ENCODE measurements at regions not wholly inside any gene's neighbourhood (a gene's known extent, or its start where the extent isn't known, plus 50 kb on each side); places are given as distances from the start of the nearest gene placed in this dataset.

DNA sequence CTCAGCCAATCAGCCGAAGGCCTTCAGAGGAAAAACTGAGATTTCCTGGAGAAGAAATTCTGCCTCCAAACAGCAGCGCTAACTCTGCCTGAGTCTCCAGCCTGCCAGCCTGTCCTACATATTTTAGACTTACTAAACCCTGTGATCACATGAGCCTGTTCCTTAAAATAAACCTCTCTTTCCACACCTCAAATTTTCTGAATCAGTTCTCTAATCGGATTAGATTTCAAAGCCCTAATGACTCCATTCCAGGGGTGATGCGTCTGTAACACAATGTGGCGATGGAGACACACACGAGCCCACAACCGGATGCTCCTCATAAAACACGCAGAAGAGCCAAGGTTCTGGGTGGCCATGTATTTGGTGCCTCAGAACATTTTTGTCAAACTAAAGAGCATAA, 1371.2 kb downstream of the BRD1 start:
- no peaks in the 10 kb centered on the region for H3K36me3 Mint-ChIP-seq
- no peak overlapping the region for H3K27ac Mint-ChIP-seq
- H3K4me1 Mint-ChIP-seq, result no peaks in the 10 kb centered on the region
- H3K4me1 ChIP-seq (ENCODE audit: insufficient read depth, low read length), result no peaks in the 10 kb centered on the region
- H3K4me3 Mint-ChIP-seq, result no peak overlapping the region
- H3K4me3 ChIP-seq (ENCODE audit: low read length), result no peak overlapping the region
- no peaks in the 10 kb centered on the region for H3K36me3 ChIP-seq (ENCODE audit: insufficient read depth, low read length)
- peaks cover 4 to 10% of the 10 kb centered on the region in 2 donors for H3K27me3 Mint-ChIP-seq
- no peak overlapping the region for H3K27ac ChIP-seq (ENCODE audit: low read depth, low read length)
- POLR2A ChIA-PET, result no interaction called here
- H3K27me3 ChIP-seq (ENCODE audit: insufficient read depth, low read length, poor library complexity, severe bottlenecking), result no peaks in the 10 kb centered on the region
- no peak for DNase-seq
- no peaks in the 10 kb centered on the region for H3K9me3 Mint-ChIP-seq
- no peaks in the 10 kb centered on the region for H3K9me3 ChIP-seq (ENCODE audit: low read length)
- CTCF ChIA-PET, result no interaction called here

DNA sequence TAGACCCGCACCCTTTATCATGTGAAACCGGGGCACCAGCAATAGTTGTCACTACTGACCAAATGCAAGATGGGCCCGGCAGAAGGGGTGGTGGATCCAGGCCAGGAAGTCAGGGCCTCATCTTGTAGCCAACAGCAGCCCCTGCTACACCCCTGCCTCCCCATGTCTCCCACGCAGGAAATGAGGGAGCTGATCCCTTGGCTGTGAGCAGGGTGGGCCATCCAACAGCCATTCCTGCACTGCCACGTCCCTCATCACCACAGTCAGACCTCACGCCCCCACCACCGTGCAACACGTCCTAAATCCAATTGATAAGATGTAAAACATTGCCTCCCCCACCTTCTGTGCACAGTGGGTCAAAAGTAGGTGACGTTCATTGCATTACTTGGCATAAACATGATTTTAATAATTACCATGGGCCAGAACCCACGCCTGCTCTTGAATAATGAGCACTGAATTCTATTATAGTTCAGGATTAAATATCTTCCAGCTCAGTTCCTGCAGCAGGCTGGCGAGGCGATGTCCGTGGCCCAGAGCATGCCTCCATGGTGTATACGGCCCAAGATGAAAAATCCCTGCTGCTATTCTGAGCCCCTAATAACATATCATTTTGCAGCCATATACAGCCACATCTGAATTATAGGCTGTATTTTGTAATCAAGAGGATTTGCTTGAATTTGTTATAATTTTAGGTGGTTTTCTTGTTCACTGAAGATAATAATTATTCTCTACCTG, 1373.8 kb downstream of the BRD1 start:
- Mint-ChIP-seq H3K9me3 (no peaks in the 10 kb centered on the region), H3K27ac (no peak overlapping the region), H3K27me3 (peaks cover 7 to 14% of the 10 kb centered on the region in 2 donors), H3K4me1 (no peaks in the 10 kb centered on the region), H3K4me3 (no peak overlapping the region), H3K36me3 (no peaks in the 10 kb centered on the region)
- Histone ChIP-seq H3K4me1 (ENCODE audit: insufficient read depth, low read length) (no peaks in the 10 kb centered on the region), H3K4me3 (ENCODE audit: low read length) (no peak overlapping the region), H3K9me3 (ENCODE audit: low read length) (no peaks in the 10 kb centered on the region), H3K27me3 (ENCODE audit: insufficient read depth, low read length, poor library complexity, severe bottlenecking) (no peaks in the 10 kb centered on the region), H3K36me3 (ENCODE audit: insufficient read depth, low read length) (no peaks in the 10 kb centered on the region), H3K27ac (ENCODE audit: low read depth, low read length) (no peak overlapping the region)
- DNase-seq, result no peak
- POLR2A ChIA-PET, result no interaction called here
- CTCF ChIA-PET, result no interaction called here

DNA sequence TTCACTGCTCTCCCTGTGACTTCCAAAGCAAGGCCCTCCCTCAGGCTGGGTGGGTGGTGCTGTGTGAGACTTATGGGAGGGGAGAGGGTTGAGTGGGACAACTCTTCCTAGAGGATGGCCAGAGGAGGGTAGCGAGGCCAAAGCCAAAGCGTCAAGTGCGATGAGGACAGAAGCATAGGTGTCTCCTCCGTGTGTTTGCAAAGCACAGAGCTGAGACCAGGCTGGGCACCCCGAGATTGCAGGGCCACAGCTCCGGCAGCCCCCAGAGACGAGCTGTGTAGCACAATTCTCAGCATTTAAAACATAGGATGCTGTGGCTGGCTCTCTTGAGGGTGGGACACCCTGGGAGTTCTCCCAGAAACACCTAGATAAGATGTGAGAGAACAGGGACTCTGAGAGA, 1374.5 kb downstream of the BRD1 start:
- CTCF ChIA-PET, result no interaction called here
- H3K4me1 Mint-ChIP-seq, result no peaks in the 10 kb centered on the region

GRCh38 chr22:48452766-48453165, 1374.9 kb downstream of the BRD1 start:
- ChIA-PET POLR2A (no interaction called here), CTCF (no interaction called here)
- Mint-ChIP-seq H3K4me3 (no peak overlapping the region), H3K27me3 (peaks cover 7 to 14% of the 10 kb centered on the region in 2 donors), H3K9me3 (no peaks in the 10 kb centered on the region), H3K27ac (no peak overlapping the region), H3K36me3 (no peaks in the 10 kb centered on the region), H3K4me1 (no peaks in the 10 kb centered on the region)
- Histone ChIP-seq H3K36me3 (ENCODE audit: insufficient read depth, low read length) (no peaks in the 10 kb centered on the region), H3K9me3 (ENCODE audit: low read length) (no peaks in the 10 kb centered on the region), H3K27me3 (ENCODE audit: insufficient read depth, low read length, poor library complexity, severe bottlenecking) (no peaks in the 10 kb centered on the region), H3K27ac (ENCODE audit: low read depth, low read length) (no peak overlapping the region), H3K4me3 (ENCODE audit: low read length) (no peak overlapping the region), H3K4me1 (ENCODE audit: insufficient read depth, low read length) (no peaks in the 10 kb centered on the region)
- no peak for DNase-seq

More for the DNA sequence above, 1374.5 kb downstream of the BRD1 start:
- Histone ChIP-seq H3K9me3 (ENCODE audit: low read length) (no peaks in the 10 kb centered on the region), H3K36me3 (ENCODE audit: insufficient read depth, low read length) (no peaks in the 10 kb centered on the region), H3K4me3 (ENCODE audit: low read length) (no peak overlapping the region), H3K27ac (ENCODE audit: low read depth, low read length) (no peak overlapping the region), H3K27me3 (ENCODE audit: insufficient read depth, low read length, poor library complexity, severe bottlenecking) (no peaks in the 10 kb centered on the region), H3K4me1 (ENCODE audit: insufficient read depth, low read length) (no peaks in the 10 kb centered on the region)
- Mint-ChIP-seq H3K9me3 (no peaks in the 10 kb centered on the region), H3K27me3 (peaks cover 7 to 14% of the 10 kb centered on the region in 2 donors), H3K4me3 (no peak overlapping the region), H3K27ac (no peak overlapping the region), H3K36me3 (no peaks in the 10 kb centered on the region)
- no peak for DNase-seq
- POLR2A ChIA-PET, result no interaction called here

- POLR2A ChIA-PET, result no interaction called here
- no peaks in the 10 kb centered on the region for H3K4me1 Mint-ChIP-seq
- no peak overlapping the region for H3K4me3 Mint-ChIP-seq
- H3K27me3 Mint-ChIP-seq, result peaks cover 7 to 14% of the 10 kb centered on the region in 2 donors
- DNase-seq, result no peak
- no peaks in the 10 kb centered on the region for H3K36me3 Mint-ChIP-seq
- no peak overlapping the region for H3K27ac Mint-ChIP-seq
- H3K27ac ChIP-seq (ENCODE audit: low read depth, low read length), result no peak overlapping the region
- H3K9me3 ChIP-seq (ENCODE audit: low read length), result no peaks in the 10 kb centered on the region
- no peaks in the 10 kb centered on the region for H3K9me3 Mint-ChIP-seq
- H3K4me1 ChIP-seq (ENCODE audit: insufficient read depth, low read length), result no peaks in the 10 kb centered on the region
- no peaks in the 10 kb centered on the region for H3K36me3 ChIP-seq (ENCODE audit: insufficient read depth, low read length)
- H3K4me3 ChIP-seq (ENCODE audit: low read length), result no peak overlapping the region
- H3K27me3 ChIP-seq (ENCODE audit: insufficient read depth, low read length, poor library complexity, severe bottlenecking), result no peaks in the 10 kb centered on the region
- CTCF ChIA-PET, result no interaction called here
These were observed 1375.8 kb downstream of the BRD1 start for GRCh38 chr22:48451891-48452290.

GRCh38 chr22:48450188-48450825, 1377.4 kb downstream of the BRD1 start:
- no peak for DNase-seq

DNA sequence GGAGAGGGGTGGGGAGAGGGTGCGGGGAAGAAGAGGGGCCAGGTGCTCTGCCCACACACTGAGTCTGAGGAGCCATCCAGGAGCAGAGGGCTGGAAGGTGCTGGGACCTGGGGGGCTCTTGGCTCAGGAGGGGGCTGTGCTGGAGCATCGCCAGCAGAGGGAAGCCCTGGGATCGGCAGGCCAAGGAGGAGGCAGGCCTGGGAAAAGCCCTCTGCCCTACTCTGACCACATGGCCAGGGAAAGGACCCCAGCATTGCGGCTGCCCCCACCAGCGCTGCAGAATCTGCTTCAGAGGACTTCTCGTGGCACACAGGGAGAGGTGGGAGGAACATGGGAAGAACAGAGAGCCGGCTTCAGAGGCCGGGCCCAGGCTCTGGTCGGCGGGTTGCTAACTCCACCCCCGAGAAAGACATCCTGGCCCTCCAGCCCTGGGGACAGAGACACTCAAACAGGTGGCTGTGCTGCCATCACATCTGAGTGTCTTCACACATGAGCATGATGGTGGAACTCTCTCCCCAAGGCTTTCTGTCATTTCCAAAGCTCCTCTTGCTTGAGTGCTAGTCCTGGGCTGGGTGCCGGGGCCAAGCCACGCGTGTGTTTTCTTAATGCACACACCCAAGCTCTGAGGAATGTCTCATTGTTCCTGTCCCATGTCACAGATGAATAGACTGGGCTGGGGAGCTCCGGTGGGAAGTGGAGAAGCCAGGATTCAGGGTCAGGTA, 1378.0 kb downstream of the BRD1 start:
- no peak for DNase-seq
- no peaks in the 10 kb centered on the region for H3K36me3 Mint-ChIP-seq
- no peaks in the 10 kb centered on the region for H3K27me3 ChIP-seq (ENCODE audit: insufficient read depth, low read length, poor library complexity, severe bottlenecking)
- no peak overlapping the region for H3K27ac ChIP-seq (ENCODE audit: low read depth, low read length)
- H3K36me3 ChIP-seq (ENCODE audit: insufficient read depth, low read length), result no peaks in the 10 kb centered on the region
- H3K4me1 Mint-ChIP-seq, result no peaks in the 10 kb centered on the region
- ChIA-PET CTCF (no interaction called here), POLR2A (no interaction called here)
- H3K4me3 Mint-ChIP-seq, result no peak overlapping the region
- H3K9me3 Mint-ChIP-seq, result no peaks in the 10 kb centered on the region
- H3K27ac Mint-ChIP-seq, result no peak overlapping the region
- no peaks in the 10 kb centered on the region for H3K4me1 ChIP-seq (ENCODE audit: insufficient read depth, low read length)
- H3K4me3 ChIP-seq (ENCODE audit: low read length), result no peak overlapping the region
- no peaks in the 10 kb centered on the region for H3K9me3 ChIP-seq (ENCODE audit: low read length)
- H3K27me3 Mint-ChIP-seq, result peaks cover 7 to 11% of the 10 kb centered on the region in 2 donors

More at GRCh38 chr22:48450188-48450825, 1377.4 kb downstream of the BRD1 start:
- H3K4me1 Mint-ChIP-seq, result no peaks in the 10 kb centered on the region
- H3K4me3 ChIP-seq (ENCODE audit: low read length), result no peak overlapping the region
- ChIA-PET POLR2A (no interaction called here), CTCF (no interaction called here)
- no peak overlapping the region for H3K27ac Mint-ChIP-seq
- H3K36me3 Mint-ChIP-seq, result no peaks in the 10 kb centered on the region
- no peaks in the 10 kb centered on the region for H3K9me3 ChIP-seq (ENCODE audit: low read length)
- no peaks in the 10 kb centered on the region for H3K27me3 ChIP-seq (ENCODE audit: insufficient read depth, low read length, poor library complexity, severe bottlenecking)
- no peaks in the 10 kb centered on the region for H3K9me3 Mint-ChIP-seq
- H3K4me3 Mint-ChIP-seq, result no peak overlapping the region
- no peak overlapping the region for H3K27ac ChIP-seq (ENCODE audit: low read depth, low read length)
- no peaks in the 10 kb centered on the region for H3K36me3 ChIP-seq (ENCODE audit: insufficient read depth, low read length)
- peaks cover 7 to 11% of the 10 kb centered on the region in 2 donors for H3K27me3 Mint-ChIP-seq
- H3K4me1 ChIP-seq (ENCODE audit: insufficient read depth, low read length), result no peaks in the 10 kb centered on the region

GRCh38 chr22:48448821-48449220, 1378.9 kb downstream of the BRD1 start:
- no peak overlapping the region for H3K27ac Mint-ChIP-seq
- Histone ChIP-seq H3K36me3 (ENCODE audit: insufficient read depth, low read length) (no peaks in the 10 kb centered on the region), H3K4me3 (ENCODE audit: low read length) (no peak overlapping the region), H3K27me3 (ENCODE audit: insufficient read depth, low read length, poor library complexity, severe bottlenecking) (no peaks in the 10 kb centered on the region), H3K27ac (ENCODE audit: low read depth, low read length) (no peak overlapping the region), H3K9me3 (ENCODE audit: low read length) (no peaks in the 10 kb centered on the region), H3K4me1 (ENCODE audit: insufficient read depth, low read length) (no peaks in the 10 kb centered on the region)
- CTCF ChIA-PET, result no interaction called here
- no peak overlapping the region for H3K4me3 Mint-ChIP-seq
- no peaks in the 10 kb centered on the region for H3K9me3 Mint-ChIP-seq
- POLR2A ChIA-PET, result no interaction called here
- no peaks in the 10 kb centered on the region for H3K4me1 Mint-ChIP-seq
- DNase-seq, result no peak
- no peaks in the 10 kb centered on the region for H3K36me3 Mint-ChIP-seq
- peaks cover 7 to 11% of the 10 kb centered on the region in 2 donors for H3K27me3 Mint-ChIP-seq

All from CD8-positive, alpha-beta memory T cell (primary cell).